ENCODE measurements at regions not wholly inside any gene's neighbourhood (a gene's known extent, or its start where the extent isn't known, plus 50 kb on each side); places are given as distances from the start of the nearest gene placed in this dataset.
"Not testable (repeated sequence)": the region's sequence is repeated elsewhere in the genome, so short reads cannot be mapped to it uniquely, and the experiment has no call there.

- TF ChIP-seq ZNF707 (tag by site-specific recombination; IDR thresholded peaks at IDR 0.05); ZNF837 (tag by site-specific recombination; IDR thresholded peaks at IDR 0.05); ZFP3 (tag by site-specific recombination; IDR thresholded peaks at IDR 0.05; ENCODE audit: low read depth); CTCF (tag by site-specific recombination; IDR thresholded peaks at IDR 0.05); ZNF555 (tag by site-specific recombination; conservative IDR thresholded peaks at IDR 0.05); ZNF274 (IDR thresholded peaks at IDR 0.05; ENCODE audit: low read length); ZNF274 (tag by site-specific recombination; IDR thresholded peaks at IDR 0.05; ENCODE audit: borderline replicate concordance); ZNF48 (tag by site-specific recombination; IDR thresholded peaks at IDR 0.05); ZNF530 (tag by site-specific recombination; IDR thresholded peaks at IDR 0.05; ENCODE audit: low read depth); ZNF776 (tag by site-specific recombination; IDR thresholded peaks at IDR 0.05; ENCODE audit: borderline replicate concordance); ZNF138 (tag by site-specific recombination; IDR thresholded peaks at IDR 0.05; ENCODE audit: borderline replicate concordance); ZNF140 (tag by site-specific recombination; IDR thresholded peaks at IDR 0.05); ZNF645 (tag by site-specific recombination; IDR thresholded peaks at IDR 0.05); ZNF623 (tag by site-specific recombination; IDR thresholded peaks at IDR 0.05): not testable (repeated sequence)
Observed at GRCh38 chr16:80892395-80892794, 88.0 kb upstream of the CDYL2 start.

Measured in HEK293 (cell line).